ENCODE measurements at regions not wholly inside any gene's neighbourhood (a gene's known extent, or its start where the extent isn't known, plus 50 kb on each side); places are given as distances from the start of the nearest gene placed in this dataset.
"Not testable (repeated sequence)": the region's sequence is repeated elsewhere in the genome, so short reads cannot be mapped to it uniquely, and the experiment has no call there.

DNA sequence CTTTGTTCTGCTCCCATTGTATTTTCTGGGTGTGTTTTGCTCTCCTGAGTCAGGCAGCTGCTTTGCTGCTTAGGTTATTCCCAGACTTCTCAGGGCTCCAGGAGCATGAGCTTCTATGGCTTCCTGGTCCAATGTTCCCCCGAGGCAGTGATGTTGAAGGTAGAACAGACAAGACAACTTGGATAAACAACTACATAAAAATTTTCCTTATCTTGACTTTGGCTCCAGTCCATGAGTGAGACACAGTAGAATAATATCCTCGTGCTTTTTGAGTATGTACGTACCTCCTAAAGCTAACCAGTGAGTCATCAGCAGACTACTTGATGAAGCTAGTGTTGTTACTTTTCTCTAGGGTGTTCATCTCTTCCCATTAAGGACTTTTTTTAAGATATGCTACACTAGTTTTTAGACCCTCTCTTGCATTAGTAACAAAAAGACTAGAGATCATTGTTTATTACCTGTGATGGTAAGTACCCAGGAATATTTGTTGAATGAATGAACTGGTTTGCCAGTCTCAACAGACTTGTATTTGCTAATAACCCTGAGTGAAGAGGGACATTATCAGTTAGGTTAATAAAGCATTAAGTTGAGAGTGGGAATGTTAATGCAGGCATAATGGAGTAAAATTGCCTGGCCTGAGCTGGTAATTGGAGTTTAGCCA lies 131.9 kb downstream of the FHIP1A start:
- H3K4me3 ChIP-seq (ENCODE audit: low read depth, low read length): no peak overlapping the region
- TF ChIP-seq, protein P1, sequence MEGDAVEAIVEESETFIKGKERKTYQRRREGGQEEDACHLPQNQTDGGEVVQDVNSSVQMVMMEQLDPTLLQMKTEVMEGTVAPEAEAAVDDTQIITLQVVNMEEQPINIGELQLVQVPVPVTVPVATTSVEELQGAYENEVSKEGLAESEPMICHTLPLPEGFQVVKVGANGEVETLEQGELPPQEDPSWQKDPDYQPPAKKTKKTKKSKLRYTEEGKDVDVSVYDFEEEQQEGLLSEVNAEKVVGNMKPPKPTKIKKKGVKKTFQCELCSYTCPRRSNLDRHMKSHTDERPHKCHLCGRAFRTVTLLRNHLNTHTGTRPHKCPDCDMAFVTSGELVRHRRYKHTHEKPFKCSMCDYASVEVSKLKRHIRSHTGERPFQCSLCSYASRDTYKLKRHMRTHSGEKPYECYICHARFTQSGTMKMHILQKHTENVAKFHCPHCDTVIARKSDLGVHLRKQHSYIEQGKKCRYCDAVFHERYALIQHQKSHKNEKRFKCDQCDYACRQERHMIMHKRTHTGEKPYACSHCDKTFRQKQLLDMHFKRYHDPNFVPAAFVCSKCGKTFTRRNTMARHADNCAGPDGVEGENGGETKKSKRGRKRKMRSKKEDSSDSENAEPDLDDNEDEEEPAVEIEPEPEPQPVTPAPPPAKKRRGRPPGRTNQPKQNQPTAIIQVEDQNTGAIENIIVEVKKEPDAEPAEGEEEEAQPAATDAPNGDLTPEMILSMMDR (IDR thresholded peaks at IDR 0.05; ENCODE audit: insufficient read depth, low read depth, low read length, missing control alignments): no peak
- no peak for DNase-seq (ENCODE audit: low read depth)

GRCh38 chr4:151541389-151542071 lies 132.6 kb downstream of the FHIP1A start:
- no peak for DNase-seq (ENCODE audit: low read depth)
- TF ChIP-seq, protein P1 (IDR thresholded peaks at IDR 0.05; ENCODE audit: insufficient read depth, low read depth, low read length, missing control alignments): no peak
- H3K4me3 ChIP-seq (ENCODE audit: low read depth, low read length): no peak overlapping the region

GRCh38 chr4:151548708-151549107 lies 139.7 kb downstream of the FHIP1A start:
- TF ChIP-seq, protein P1 (IDR thresholded peaks at IDR 0.05; ENCODE audit: insufficient read depth, low read depth, low read length, missing control alignments): no peak
- no peak for DNase-seq (ENCODE audit: low read depth)
- H3K4me3 ChIP-seq (ENCODE audit: low read depth, low read length): no peak overlapping the region

GRCh38 chr4:151549378-151549777 lies 140.4 kb downstream of the FHIP1A start:
- not testable (repeated sequence) for H3K4me3 ChIP-seq (ENCODE audit: low read depth, low read length); DNase-seq (ENCODE audit: low read depth)

DNA sequence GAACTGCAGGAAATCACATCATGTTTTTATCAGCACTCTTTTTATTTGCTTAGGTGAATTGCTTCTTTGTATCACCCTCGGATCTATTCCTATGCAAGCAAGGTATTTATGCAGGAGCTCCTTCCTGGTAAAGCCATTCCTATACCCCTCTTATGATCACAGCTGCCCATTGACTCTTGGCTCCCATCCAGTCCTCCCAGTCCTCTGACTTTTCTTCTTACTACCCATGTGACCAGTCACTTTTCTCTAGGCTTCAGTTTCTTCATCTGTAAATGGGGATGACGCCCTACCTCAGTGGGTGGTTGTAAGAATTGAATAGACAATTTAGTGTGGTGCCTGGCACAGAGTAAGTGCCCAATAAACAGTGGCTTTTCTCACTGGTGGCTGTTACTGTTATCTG lies 144.9 kb downstream of the FHIP1A start:
- TF ChIP-seq, protein P1 (IDR thresholded peaks at IDR 0.05; ENCODE audit: insufficient read depth, low read depth, low read length, missing control alignments): no peak
- no peak overlapping the region for H3K4me3 ChIP-seq (ENCODE audit: low read depth, low read length)
- DNase-seq (ENCODE audit: low read depth): no peak

DNA sequence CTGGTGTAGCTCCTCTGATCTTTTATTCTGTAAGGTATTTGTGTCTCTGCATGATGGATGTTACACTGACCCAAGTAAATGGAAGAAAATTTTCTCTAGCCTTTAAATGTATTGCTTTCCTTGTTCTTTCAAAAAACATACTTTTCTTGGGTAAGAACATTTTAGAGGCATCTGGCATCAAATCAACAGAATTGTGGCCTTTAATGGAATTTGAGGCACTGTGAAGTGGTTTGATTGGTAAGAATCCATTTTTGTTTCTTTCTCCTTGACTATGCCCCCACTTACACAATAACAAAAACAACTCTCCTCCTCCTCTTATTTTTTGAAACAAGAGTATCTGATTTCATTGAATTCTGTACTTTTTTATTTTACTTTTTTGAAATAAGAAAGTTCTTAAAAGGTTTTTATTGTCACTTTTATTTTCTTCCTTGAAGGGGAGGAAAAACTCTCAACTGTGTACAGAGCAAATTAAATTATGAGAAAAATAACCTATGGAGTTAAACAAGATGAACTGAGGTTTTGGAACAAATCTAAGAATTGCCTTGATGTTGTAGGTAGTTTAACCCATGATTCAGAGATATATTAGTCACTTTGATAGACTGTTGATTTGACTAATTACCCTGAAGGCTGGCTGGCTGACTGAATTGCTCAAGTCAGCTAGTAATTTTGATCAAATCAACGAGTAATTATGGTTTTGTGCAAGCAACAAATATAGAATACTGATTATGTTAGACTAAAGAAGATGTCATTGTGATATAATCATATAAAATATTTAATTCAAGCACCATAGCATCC lies 146.4 kb downstream of the FHIP1A start:
- no peak overlapping the region for H3K4me3 ChIP-seq (ENCODE audit: low read depth, low read length)
- TF ChIP-seq, protein P1 (IDR thresholded peaks at IDR 0.05; ENCODE audit: insufficient read depth, low read depth, low read length, missing control alignments): no peak
- DNase-seq (ENCODE audit: low read depth): no peak

DNA sequence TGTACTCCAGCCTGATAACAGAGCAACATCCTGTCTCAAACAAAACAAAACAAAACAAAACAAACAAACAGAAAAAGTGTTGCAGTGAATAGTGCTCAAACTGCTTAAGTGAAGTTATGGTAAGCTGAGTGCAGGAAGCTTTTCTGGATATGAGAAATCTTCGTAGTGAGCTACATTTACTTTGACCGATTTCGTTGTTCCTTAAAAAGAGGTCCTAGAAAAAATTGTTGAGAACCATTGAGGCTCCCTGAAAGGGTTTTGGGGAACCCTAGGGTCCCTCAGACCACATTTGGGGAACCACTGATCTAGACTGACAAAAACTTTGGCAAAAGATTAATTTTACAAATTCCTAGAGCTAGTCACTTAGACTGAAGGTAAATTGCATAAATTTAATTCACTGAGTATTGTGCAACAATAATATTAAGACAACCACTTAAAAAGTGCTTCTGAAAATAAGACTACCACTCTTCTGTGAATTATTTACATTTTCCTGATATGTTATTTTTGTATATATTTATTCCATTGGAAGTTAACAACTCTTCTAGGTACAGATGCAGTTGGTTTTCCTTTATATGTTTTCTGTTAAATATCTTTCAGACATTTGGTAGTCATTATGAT lies 149.6 kb downstream of the FHIP1A start:
- H3K4me3 ChIP-seq (ENCODE audit: low read depth, low read length): no peak overlapping the region
- no peak for DNase-seq (ENCODE audit: low read depth)
- TF ChIP-seq, protein P1 (IDR thresholded peaks at IDR 0.05; ENCODE audit: insufficient read depth, low read depth, low read length, missing control alignments): no peak
